ENCODE measurements at regions not wholly inside any gene's neighbourhood (a gene's known extent, or its start where the extent isn't known, plus 50 kb on each side); places are given as distances from the start of the nearest gene placed in this dataset.
"Not testable (repeated sequence)": the region's sequence is repeated elsewhere in the genome, so short reads cannot be mapped to it uniquely, and the experiment has no call there.

DNA sequence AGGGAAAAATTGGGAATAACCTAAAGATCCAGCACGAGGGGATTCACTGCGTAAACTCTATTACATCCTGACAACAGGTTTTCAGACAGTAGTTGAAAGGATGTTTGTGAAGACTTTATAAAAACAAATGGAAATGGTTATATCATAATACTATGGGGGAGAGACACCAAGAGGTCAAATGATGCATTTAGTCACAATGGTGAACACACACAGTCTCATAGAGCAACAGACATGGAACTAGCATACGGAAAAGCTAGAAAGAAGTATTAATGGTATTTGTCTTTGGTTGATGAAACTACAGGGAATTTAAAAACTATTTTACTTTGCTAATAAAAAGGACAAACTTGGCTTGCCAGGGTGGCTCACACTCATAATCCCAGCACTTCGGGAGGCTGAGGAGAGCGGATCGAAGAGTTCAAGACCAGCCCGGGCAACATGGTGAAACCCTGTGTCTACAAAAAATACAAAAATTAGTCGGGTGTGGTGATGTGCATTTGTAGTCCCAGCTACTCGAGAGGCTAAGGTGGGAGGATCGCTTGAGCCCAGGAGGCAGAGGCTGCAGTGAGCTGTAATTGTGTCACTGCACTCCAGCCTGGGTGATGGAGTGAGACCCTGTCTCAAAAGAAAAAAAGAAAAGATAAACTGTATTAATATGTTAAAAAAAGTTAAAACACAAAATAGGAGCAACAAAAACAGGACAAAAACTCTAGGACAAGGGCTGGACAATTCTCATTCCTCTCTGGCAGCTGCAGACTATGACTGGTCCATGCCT lies 94.8 kb downstream of the MYCN start:
- DNase-seq (ENCODE audit: extremely low read depth, low read depth, low spot score), result no peak

DNA sequence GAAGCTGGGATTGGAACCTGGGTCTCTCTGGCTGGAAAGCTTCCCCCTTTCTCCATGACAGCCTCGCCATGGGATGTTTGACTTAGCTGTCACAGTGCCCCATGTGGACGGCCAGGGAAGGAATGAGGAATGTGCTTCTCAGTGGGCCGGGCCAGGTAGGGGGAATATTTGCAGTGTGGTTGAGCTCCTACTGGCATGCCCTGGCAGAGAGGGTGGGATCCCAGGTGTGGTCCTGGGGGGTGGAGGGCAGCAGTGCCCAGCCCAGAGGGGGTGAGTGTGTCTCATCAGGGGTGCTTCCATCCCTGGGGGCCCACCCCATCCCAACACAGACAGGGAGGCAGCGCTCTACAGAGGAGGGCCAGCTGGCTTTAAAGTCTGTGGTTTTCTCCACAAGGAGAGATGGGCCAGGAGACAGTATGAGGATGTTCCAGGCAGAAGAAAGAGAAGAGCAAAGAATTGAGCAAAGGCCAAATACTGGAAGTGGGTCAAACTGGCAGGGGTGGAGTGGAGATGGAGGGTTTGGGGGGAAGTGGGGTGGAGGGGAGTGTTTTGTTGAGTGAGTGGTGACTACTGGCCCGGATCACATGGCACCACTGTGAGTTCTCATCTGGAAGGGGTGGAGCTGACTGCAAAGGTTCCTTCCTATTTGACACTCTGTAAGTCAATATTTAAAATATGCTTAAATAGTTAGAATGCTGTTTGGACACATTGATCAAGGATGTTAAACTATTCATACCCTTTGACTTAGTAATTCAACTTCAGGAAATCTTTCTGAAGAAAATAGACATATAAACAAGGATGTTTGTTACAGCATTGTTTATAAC lies 94.0 kb downstream of the MYCN start:
- no peak for DNase-seq (ENCODE audit: extremely low read depth, low read depth, low spot score)

DNA sequence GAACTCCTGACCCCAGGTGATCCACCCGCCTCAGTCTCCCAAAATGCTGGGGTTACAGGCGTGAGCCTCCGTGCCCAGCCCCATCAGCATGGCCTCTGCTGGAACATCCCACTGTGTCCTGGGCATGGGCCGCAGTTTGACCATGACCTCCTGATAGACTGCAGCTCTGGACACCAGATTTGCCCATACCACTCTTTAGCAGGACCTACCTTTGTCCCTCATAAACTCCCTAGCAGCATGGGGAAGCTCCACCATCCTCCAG lies 92.6 kb downstream of the MYCN start:
- no peak for DNase-seq (ENCODE audit: extremely low read depth, low read depth, low spot score)

DNA sequence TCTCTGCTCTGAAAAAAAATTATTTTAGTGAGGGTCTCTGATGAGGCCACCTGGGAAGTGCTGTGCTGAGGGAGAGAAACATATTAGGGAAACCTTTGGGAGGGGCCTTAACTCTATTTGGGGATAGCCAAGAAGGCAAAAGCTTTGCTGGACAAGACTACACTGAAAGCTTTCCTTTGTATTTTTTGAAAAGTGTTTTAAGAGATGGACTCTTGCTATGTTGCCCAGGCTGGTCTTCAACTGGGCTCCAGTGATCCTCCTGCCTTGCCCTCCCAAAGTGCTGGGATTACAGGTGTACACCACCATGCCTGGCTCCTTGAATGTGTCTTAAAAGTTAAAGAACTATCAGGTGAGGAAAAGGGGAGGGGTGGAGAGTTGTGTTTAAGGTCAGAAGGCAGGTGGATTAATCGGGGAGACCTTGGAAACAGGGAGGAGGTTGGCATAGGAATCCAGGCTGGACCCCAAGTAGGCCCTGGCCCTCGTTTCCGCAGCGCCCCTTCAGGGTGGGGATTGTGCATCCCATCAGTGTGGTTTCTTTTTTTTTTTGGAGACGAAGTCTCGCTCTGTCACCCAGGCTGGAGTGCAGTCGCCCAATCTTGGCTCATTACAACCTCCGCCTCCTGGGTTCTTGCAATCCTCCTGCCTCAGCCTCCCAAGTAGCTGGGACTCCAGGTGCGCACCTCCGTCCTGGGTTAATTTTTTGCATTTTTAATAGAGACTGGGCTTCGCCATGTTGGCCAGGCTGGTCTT lies 92.1 kb downstream of the MYCN start:
- no peak for DNase-seq (ENCODE audit: extremely low read depth, low read depth, low spot score)

DNA sequence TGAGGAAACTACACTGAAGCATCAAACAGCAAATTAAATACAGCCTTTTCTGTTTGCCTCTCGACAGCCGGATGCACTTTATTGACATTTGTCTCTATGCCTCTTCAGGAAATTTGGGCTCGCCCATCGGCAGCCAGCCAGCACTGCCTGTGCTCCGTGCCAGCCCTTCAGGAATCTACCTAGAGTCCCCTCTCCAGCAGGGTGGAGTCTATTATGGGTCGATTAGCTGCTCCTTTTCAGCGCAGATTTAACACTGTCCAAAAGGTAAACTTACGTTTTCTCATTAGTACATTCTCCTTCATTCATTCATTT lies 91.5 kb downstream of the MYCN start:
- DNase-seq (ENCODE audit: extremely low read depth, low read depth, low spot score), result no peak

DNA sequence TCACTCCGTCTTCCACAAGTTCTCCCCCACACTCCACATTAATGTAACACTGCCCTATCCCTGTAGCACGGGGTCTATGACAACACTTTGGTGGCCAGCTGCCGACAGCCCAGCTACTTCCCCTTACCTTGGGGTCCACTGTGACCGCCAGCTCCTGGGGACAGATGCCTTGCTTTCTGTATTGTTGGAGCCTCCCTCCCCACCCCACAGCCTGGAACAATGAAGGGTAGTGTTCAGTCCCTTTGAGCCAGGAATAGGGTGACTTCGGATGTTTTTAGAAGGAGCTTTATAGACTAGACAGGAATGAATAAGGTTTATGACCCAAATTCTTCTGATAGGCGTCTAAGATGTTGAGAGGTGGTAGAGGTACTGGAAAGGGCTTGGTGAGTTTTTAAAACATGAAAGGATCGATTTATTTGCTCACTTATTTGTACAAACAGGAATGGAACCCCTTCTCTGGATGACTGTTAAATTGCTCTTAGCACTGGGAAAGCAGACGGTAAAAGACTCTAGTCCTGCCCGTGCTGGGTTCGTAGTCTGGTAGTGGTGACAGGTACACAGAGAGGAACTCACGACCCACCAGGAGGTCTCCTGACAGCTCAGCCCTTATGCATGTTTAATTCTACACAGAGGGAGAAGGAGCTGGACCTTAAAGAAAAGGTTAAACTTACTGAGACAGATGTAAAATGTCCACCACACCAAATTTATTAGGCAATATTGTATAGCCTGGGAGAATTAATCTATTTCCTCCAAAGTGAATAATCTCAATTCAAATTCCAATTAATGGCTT lies 90.9 kb downstream of the MYCN start:
- DNase-seq (ENCODE audit: extremely low read depth, low read depth, low spot score), result no peak

DNA sequence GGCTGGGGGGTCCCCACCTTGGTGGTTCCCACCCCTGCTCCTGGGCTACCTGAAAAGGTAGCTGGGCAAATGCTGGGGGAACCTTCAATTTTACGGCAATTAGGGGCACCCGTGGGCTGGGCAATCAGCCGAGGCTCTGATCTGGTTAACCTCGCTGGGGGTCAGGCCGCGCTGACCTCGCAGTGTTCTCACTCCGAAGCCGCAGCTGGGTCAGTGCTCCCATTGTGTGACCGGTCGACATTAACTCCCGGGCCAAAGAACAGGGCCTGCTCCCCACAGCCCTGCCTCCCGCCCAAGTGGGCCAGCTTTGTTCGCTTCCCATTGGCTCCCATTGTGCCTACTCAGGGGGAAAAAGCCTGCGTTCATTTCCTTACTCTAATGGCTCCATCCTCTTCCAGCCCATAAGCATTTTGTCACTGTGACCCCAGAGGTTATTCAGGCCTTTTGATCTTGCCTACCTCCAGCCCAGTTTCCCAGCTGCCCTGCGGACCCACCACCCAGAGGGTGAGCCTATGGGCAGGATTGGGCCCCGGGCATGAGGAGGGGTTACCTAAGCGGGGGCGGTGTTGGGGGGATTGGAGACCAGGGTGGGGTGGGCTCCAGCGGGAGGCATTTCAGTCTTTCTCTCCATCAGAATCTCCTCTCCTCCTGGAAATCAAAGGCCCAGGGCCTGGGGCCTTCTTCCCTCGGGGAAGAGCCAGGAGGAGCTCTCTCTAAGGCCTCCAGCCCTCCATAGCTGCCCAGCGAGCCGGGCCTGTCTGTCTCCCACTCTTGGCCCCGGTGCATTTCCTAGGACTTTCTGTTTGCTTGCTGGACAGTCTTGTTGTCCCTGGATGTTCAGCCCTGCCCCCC lies 90.1 kb downstream of the MYCN start:
- DNase-seq (ENCODE audit: extremely low read depth, low read depth, low spot score), result no peak

GRCh38 chr2:16028644-16029043 lies 88.3 kb downstream of the MYCN start:
- DNase-seq (ENCODE audit: extremely low read depth, low read depth, low spot score), result no peak

- DNase-seq (ENCODE audit: extremely low read depth, low read depth, low spot score), result no peak
Observed at GRCh38 chr2:16026816-16027501, 86.6 kb downstream of the MYCN start.

DNA sequence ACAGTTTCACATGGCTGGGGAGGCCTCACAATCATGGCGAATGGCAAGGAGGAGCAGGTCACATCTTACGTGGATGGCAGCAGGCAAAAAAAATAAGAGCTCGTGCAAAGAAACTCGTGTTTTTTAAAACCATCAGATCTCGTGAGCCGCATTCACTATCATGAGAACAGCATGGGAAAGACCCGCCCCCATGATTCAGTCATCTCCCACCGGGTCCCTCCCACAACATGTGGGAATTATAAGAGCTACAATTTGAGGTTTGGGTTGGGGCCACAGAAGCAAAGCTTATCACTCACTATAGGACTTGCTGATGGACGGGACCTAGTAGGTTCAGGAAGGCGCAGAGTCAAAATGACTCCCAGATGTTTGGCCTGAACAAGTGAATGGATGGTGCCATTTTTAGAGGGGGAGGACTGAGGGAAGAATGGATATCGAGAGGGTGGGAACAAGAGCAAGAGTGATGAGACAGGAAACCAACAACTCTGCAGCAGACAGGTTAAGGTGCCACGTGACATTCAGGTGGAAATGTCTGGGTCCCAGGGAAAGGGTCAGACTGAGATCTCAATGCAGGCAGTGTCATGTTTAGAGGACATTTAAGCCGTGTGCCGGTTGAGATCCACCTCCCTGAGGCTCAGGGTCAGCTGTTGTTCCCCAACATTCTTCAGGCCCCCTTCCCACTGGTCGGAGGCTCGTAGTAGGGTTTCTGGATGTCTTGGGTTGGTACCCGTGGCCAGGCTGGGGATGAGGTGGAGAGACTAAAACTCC lies 85.7 kb downstream of the MYCN start:
- DNase-seq (ENCODE audit: extremely low read depth, low read depth, low spot score), result no peak

GRCh38 chr2:16025211-16025875 lies 85.0 kb downstream of the MYCN start:
- no peak for DNase-seq (ENCODE audit: extremely low read depth, low read depth, low spot score)

DNA sequence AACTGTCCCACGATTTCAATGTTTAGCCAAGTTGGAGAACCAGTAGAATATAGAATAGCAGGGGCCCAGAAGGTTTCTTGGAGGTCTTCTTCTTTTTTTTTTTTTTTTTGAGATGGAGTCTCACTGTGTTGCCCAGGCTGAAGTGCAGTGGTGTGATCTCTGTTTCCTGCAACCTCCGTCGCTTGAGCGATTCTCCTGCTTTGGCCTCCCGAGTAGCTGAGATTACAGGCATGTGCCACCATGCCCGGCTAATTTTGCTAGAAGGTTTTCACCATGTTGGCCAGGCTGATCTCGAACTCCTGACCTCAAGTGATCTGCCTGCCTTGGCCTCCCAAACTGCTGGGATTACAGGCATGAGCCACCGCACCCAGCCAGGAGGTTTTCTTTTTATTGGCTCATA lies 84.3 kb downstream of the MYCN start:
- DNase-seq (ENCODE audit: extremely low read depth, low read depth, low spot score), result not testable (repeated sequence)

- no peak for DNase-seq (ENCODE audit: extremely low read depth, low read depth, low spot score)
Observed at GRCh38 chr2:16023506-16024360, 83.4 kb downstream of the MYCN start.

DNA sequence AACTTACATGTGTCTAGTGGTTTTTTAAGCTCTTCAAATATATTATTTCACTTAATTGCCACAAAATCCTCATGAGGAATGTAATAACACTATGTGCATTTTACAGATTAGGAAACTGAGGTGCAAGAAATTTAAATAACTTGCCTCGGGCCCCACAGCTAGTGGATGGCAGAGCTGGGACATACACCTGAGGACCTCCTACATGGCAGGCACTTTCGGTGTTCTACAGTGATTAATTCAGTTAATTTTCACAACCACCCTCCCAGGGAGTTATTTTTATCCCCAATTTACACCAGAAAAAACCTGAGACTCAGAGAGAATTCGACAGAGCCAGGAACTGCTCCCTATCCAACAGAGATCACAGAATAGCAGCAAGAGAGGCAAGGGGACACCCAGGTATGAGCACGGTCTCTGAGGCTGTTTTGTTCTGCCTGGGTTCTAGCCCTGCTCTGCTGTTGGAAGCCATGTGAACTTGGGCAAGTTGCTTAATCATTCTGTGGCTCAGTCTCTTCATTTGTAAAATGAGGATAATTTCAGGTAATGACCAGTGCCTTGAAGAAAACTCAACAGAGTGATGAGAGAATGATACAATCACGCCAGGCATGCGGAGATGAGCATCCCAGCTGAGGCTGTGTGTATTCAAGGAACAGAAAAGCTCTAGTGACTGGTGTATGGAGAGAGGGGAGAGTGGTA lies 82.3 kb downstream of the MYCN start:
- no peak for DNase-seq (ENCODE audit: extremely low read depth, low read depth, low spot score)

GRCh38 chr2:16021611-16022363 lies 81.4 kb downstream of the MYCN start:
- DNase-seq (ENCODE audit: extremely low read depth, low read depth, low spot score), result no peak

DNA sequence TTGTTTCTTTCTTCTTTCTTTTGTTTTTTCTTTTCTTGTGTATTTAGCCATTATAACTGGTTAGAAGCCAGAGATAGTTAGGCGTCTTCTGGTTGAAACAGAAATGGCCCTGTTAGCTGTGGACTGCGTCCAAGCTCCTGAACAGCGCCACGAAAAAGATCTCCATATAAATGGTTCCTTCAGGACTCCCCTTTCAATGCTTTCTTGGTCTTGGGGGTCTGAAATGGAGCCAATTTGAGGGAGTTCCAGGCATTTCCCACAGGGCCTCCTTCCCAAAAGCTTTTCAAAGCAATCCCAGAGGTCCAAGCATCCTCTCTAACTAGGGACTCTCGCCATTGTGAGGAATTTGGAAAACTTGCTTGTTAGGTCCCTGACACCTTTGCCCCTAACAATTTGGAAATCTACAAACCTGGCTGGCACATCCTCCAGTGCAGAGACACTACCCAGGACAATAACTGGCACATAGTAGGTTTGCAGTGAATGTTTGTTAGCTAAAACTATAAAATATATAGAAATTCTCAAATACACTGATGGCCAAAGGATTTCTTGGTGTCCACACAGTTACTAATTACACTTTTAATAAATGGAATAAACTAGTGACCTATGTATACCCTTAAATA lies 80.1 kb downstream of the MYCN start:
- DNase-seq (ENCODE audit: extremely low read depth, low read depth, low spot score), result no peak

Measured in glomerular endothelial cell (primary cell).